RKO (cell line): ENCODE measurements at regions not wholly inside any gene's neighbourhood (a gene's known extent, or its start where the extent isn't known, plus 50 kb on each side); places are given as distances from the start of the nearest gene placed in this dataset.
"Not testable (repeated sequence)": the region's sequence is repeated elsewhere in the genome, so short reads cannot be mapped to it uniquely, and the experiment has no call there.

Source experiments
- DNase-seq: peaks from one replicate; pipeline ENCODE4 v3.0.0-alpha.2; 2016; ENCODE audit warnings: low spot score

DNA sequence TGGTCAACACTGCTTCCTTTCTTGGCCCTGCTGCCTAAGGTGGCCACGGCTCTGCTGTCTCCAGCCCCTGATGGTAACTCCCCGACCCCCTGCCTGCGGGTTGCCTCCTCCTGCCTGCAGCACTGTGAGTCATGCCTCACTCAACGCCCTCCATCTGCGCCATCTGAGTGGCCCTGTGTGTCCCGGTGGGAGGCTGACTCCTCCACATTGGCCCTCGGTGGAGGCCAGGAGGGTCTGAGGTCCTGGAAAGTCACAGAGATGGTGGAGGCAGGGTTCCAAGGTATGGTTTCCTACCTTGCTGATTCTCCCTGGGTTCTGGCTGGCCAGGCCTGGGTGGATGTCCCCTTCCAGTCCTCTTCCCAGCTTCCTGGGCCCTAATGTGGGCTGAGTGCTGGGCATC lies 64.5 kb upstream of the ADAMTS2 start:
- DNase-seq, result no peak

GRCh38 chr5:179408611-179409010 lies 63.4 kb upstream of the ADAMTS2 start:
- no peak for DNase-seq

DNA sequence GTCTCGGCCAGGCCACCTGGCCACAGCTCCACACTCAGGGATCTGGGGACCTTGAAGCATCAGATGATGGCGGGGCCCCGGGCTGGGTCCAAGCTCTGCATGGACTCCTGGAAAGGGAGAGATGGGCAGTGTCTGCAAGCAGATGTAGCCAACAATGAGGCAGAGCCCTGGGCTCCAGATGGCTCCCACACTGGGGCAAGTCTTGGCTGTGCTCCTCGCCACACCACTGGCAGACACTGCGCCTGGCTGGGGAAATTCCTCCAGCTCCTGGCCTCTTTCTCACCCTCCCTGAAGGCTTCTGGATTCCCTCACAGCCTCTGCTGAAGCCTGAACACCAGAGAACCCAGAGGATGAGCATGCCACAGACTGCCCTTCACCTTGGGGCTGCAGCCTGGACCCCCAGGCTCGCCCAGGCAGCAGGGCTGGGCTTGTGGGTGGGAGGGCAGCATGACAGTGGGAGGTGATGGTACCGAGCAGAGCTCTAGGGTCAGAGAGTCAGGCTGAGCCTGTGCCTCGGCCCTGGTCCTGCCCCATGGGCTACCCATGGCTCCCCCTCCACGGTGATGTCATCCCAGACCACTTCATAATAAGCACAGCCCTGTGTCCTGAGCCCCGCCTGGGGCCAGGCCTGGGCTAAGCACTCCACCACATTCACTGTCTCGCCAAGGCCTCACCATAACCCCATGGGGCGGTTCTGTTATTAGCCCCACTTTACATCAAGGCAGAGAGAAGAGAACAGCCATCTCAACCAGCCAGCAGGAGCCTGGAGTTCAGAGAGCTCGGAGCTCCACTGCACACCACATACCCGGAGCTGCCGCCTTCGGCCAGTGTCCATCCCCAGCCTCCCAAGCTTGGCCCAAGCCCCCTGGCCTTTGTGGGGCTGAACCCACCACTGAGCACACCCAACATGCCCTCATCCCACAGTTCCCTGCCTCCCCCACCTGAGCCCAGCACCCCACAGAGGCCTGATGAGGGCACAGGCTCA lies 62.2 kb upstream of the ADAMTS2 start:
- no peak for DNase-seq

GRCh38 chr5:179406031-179406961 lies 61.0 kb upstream of the ADAMTS2 start:
- no peak for DNase-seq

- no peak for DNase-seq
Measured at GRCh38 chr5:179405426-179406030, 60.3 kb upstream of the ADAMTS2 start.

DNA sequence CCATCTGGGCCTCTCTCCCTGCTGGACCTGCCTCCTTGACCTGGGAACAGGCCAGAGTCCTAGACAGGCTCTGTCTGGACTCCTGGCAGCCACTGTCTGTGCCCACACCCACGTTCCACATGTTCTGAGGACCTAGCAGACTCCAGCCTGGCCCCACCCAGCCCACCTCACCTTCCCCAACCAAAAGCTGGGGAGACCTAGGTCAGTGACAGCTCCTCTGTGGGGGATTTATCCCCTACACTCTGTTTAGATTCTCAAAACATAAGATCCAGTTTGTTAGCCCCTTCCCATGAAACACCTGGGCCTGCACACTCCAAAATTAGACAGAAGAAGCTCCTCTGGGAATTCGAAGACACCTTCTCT lies 59.8 kb upstream of the ADAMTS2 start:
- DNase-seq, result no peak

DNA sequence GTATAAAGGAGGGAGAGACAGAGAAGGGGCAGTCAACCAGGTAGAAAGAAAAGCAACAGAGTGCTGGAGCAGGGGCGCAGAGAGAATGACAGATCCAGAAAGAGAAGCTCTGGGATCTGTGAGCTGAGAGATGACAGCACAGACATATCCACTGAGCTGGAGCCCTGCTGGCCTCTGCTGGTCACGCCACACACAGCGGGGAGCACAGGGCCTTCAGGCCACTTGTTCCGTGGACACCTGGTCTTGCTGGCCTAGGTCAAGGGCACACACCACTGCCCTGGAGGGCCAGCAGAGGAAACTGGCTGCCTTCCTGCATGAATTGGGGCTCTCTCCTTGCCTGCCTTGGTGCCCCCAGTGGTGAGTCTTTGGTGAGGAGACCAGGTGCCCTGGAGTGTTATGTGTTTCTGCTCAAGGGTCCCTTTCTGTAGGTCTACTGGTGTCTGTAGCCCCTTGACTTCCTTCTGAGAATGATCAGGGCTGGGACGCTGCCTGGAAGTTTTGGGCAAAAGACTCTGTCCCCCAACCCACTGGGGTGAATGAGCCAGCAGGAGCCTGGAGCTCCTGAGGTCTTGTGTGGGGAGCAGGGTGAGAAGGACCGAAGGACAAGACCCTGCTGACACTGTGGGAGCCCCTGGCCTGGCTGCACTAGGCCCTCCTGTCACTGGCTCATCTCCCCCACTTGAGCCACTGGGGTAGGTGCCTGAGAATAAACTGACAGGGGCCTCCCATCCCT lies 59.2 kb upstream of the ADAMTS2 start:
- no peak for DNase-seq

GRCh38 chr5:179403426-179404147 lies 58.3 kb upstream of the ADAMTS2 start:
- DNase-seq, result no peak

DNA sequence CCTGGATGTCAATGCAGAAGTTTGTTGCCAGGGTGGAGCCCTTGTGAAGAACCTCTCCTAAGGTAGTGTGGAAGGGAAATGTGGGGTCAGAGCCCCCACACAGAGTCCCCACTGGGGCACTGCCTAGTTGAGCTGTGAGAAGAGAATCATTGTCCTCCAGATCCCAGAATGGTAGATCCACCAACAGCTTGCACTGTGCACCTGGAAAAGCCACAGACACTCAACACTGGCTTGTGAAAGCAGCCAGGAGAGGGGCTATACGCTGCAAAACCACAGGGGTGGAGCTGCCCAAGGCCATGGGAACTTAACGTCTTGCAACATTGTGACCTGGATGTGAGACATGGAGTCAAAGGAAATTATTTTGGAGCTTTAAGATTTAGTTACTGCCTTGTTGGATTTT lies 55.2 kb upstream of the ADAMTS2 start:
- DNase-seq, result not testable (repeated sequence)

GRCh38 chr5:179400020-179400419 lies 54.8 kb upstream of the ADAMTS2 start:
- no peak for DNase-seq

- DNase-seq, result not testable (repeated sequence)
Measured at GRCh38 chr5:179399327-179399726, 54.1 kb upstream of the ADAMTS2 start.

DNA sequence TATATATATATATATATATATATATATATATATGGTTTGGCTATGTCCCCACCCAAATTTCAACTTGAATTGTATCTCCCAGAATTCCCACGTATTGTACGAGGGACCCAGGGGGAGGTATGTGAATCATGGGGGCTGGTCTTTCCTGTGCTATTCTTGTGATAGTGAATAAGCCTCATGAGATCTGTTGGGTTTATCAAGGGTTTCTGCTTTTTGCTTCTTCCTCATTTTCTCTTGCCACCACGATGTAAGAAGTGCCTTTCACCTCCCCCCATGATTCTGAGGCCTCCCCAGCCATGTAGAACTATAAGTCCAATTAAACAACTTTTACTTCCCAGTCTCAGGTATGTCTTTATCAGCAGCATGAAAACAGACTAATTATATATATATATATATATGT lies 52.3 kb upstream of the ADAMTS2 start:
- DNase-seq, result no peak
